Astrocyte of the cerebellum (primary cell): ENCODE measurements at regions not wholly inside any gene's neighbourhood (a gene's known extent, or its start where the extent isn't known, plus 50 kb on each side); places are given as distances from the start of the nearest gene placed in this dataset.

Source experiments
- DNase-seq: peaks from one replicate; pipeline ENCODE4 v3.0.0-alpha.2; 2011; ENCODE audit warnings: low read depth
- H3K4me3 ChIP-seq: 2 replicates; pipeline ENCODE4 v1.5.1; 2011; ENCODE audit warnings: mild to moderate bottlenecking, low read depth, low read length, moderate library complexity
- in situ Hi-C: cut with HindIII; loops from 2 replicates; pipeline ENCODE4 v1.10.0; 2017; ENCODE audit warnings: low sequenced_read_pairs
- TF ChIP-seq, protein P1 (sequence below): IDR thresholded peaks from 2 replicates; pipeline ENCODE4 v1.5.1; 2012; ENCODE audit warnings: low read length, low read depth, moderate library complexity, mild to moderate bottlenecking; ENCODE audit errors: missing control alignments

DNA sequence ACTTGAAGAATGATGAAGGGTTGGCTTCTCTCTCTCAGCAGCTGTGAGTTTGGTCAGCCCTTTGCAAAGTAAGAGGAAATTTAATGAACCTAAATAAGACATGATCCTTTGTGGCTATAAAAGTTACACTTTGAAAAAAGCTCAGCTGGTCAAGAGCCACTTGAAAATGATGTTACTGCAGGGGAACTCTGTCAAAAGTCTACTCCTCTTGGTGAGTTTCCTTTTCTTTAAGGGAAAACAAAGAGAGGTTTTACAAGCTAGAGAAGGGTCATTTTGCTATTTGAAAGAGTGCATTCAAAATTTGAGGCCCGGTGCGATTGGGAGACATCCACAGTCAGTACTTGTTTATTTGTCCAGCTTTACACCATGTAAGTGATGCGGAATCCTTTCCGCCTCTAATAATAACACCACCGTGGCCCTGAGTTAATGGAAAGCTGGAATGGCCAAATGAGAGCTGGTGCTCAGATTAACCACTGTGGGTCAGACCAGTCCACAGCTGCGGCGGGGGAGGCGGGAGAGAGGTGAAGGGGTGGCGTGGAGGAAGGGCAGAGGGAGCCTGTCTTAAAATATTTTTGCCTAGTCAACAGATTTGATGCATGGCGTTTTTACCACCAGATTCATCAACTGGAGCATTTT, 404.0 kb downstream of the TLE4 start:
- TF ChIP-seq, protein P1, sequence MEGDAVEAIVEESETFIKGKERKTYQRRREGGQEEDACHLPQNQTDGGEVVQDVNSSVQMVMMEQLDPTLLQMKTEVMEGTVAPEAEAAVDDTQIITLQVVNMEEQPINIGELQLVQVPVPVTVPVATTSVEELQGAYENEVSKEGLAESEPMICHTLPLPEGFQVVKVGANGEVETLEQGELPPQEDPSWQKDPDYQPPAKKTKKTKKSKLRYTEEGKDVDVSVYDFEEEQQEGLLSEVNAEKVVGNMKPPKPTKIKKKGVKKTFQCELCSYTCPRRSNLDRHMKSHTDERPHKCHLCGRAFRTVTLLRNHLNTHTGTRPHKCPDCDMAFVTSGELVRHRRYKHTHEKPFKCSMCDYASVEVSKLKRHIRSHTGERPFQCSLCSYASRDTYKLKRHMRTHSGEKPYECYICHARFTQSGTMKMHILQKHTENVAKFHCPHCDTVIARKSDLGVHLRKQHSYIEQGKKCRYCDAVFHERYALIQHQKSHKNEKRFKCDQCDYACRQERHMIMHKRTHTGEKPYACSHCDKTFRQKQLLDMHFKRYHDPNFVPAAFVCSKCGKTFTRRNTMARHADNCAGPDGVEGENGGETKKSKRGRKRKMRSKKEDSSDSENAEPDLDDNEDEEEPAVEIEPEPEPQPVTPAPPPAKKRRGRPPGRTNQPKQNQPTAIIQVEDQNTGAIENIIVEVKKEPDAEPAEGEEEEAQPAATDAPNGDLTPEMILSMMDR = no peak
- DNase-seq = no peak
- no peak overlapping the region for H3K4me3 ChIP-seq
- in situ Hi-C loops = no loop called here

DNA sequence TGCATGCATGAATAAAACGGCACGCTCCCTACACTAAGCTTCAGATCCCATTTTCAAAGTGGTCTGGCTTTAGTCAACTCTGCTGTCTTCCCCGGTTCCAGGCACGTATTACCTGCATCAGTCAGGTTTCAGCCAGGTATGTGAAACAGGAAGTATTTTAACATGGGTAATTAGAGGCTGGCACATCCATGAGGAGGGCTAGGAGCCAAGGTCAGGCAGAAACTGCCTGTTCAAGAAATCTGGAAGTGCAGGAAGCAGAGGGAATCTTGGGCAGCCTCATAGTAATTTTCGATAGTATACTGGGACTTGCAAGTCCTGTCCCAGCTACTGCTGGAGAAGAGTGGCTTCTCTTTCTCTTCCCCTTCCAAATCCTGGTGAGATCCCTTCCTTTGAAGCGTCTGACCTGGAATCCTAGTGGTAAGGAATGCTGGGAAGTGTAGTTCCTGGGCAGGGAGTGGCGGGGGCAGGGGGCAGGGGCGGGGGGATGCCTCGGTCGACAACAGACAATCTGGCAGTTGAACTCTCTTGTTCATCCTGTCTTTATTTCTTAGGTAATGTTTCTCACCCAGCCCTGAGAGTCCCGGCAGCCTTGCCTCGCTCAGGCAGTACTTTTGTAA, 403.1 kb downstream of the TLE4 start:
- TF ChIP-seq, protein P1 = no peak
- no peak overlapping the region for H3K4me3 ChIP-seq
- DNase-seq = no peak
- in situ Hi-C loops = no loop called here

DNA sequence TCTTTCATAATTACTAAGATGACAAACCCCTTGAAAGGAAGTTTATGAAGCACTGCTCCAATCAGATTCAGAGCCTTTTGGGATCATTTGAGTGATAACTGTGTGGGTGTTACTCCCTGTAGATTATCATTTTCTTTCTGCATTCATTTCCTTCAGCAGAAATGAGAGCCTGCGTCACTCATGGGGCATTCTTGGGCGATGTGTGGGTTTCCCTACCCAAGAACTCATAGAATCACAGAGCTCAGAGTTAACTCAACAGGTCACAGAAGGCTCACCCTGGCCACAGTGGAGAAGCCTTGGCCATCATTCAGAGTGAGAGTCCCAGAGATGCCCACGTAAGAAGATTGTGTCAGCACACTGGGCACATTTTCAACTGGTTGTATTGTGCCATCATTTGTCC, 401.9 kb downstream of the TLE4 start:
- in situ Hi-C loops = no loop called here

DNA sequence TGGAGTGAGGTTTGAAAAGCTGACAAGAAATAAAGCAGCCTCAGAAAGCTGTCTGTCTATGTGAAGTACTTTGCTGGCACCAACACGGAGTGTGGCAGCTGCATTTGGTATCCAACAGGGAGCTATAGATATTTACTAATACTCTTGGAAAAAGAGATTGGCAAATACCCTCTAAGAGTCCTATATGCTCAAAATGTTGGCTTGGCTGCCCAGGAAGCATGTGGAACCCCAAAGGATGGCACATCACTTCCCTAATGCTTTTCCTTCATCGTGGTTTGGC, 398.3 kb downstream of the TLE4 start:
- in situ Hi-C loops = no loop called here
- TF ChIP-seq, protein P1 = no peak
- no peak overlapping the region for H3K4me3 ChIP-seq
- DNase-seq = no peak

More for the DNA sequence above, 401.9 kb downstream of the TLE4 start:
- H3K4me3 ChIP-seq = no peak overlapping the region
- TF ChIP-seq, protein P1 = no peak
- DNase-seq = no peak

DNA sequence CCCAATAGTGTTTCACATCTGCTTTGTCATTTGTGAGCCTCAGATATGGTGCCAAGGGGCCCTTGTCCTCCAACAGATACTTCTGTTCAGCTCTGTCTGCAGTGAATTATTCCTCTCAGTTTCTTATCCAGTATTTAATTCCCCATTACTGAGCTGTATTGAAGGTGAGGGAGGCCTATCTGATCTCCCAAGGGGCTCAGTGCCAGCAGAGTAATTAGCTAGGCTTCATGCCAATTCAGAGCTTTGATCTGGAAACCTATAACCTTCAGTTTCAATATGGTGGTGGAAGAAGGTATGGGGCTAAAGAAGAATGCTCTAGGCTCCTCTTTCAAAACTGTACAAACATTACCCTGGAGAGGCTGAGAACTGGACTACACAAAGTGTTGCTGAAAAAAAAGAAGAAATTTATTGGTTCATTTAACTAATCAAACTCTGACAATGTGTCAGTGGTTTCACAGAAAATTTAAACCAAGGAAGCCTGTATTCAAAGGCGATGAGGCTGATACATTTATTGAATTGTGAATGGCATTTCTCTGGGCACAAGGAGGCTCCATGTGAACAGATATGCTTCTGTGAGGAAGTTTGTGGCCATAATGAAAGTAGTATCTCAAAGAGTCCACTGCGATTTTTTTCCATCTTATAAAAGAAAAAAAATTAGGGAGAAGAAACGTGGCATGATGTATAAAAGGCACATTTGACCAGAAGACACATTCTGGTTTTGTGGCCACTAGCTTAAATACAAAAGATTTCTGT, 397.8 kb downstream of the TLE4 start:
- no peak for DNase-seq
- no peak overlapping the region for H3K4me3 ChIP-seq
- TF ChIP-seq, protein P1 = no peak
- in situ Hi-C loops = no loop called here

DNA sequence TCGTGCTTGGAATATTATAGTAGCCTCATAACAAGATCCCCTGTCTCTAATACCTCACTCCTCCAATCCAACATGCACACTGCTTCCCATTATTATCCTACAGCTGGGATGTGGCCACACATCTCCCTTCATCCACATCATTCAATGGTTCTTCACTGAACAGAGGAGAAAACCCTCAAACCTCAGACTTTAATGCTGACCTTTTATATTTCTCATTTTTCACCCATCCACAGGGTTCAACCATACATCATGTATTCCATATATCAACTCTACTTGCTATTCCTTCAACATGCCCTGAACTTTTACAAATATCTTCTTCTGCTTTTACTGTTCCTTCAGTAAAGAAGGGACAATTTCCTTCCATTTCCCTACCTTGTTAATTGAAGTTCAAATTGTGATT, 396.8 kb downstream of the TLE4 start:
- DNase-seq = no peak
- TF ChIP-seq, protein P1 = no peak
- no peak overlapping the region for H3K4me3 ChIP-seq
- in situ Hi-C loops = no loop called here
